NCI-H1417 treated with DMSO at 0.1 percent for 48 hours (cell line): ENCODE measurements at regions not wholly inside any gene's neighbourhood (a gene's known extent, or its start where the extent isn't known, plus 50 kb on each side); places are given as distances from the start of the nearest gene placed in this dataset.
"Not testable (repeated sequence)": the region's sequence is repeated elsewhere in the genome, so short reads cannot be mapped to it uniquely, and the experiment has no call there.

Experiments
- DNase-seq: peaks from one replicate; lab custom pipeline; 2025; lab: John Stamatoyannopoulos, UW

DNA sequence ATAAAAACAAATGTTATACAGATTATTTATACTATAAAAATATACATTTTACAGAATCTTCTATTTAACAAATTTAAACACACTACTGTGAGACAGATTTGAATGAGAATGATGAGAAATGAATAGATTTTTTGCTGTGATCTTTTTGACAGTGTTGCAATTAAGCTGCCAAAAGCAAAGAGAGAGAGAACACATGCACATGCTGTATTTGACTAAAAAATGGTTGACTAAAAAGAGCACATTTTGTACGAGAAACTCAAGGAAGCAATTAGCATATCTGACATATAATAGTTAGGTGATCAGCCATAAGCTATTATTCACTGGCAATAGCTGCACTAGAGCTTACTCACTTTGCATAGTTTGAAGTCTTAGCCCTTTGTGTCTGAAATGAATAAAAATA is 115.8 kb downstream of the SYT10 start:
- no peak for DNase-seq

DNA sequence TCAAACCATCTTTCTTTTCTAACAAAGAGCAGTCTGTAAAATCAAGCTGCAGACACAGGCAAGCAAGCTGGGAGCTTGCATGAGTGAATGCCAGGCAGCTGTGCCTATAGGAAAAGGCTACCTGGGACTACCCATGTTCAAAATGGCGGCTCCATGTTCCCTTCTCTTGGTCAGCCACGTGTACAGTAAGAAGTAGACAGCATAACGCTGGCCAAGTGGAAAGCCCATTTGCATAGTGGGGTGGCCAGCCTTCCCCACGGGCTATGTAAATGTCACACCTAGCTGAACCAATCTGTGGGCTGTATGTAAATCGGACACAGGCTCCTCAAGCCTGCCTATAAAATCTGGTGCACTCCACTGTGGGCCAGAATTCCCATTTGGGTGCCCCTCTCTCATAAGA is 117.1 kb downstream of the SYT10 start:
- DNase-seq = no peak

DNA sequence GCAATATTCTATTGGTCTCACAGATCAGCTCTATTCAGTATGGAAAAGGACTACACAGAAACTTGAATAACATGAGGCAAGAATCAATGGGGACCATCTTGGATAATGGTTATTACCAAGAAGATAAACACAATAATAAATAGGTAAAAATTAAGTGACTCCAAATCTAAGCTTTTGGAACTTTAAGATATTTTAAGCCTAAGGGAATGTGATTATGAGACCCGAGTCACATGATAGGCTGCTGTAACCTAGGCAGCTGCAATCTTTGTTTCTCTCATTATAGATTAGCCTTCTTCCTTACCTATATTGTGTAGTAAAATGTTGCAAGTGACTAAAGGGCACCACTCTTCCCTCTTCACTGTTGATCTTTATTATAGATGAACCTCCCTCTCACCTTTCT is 121.9 kb downstream of the SYT10 start:
- DNase-seq = no peak

DNA sequence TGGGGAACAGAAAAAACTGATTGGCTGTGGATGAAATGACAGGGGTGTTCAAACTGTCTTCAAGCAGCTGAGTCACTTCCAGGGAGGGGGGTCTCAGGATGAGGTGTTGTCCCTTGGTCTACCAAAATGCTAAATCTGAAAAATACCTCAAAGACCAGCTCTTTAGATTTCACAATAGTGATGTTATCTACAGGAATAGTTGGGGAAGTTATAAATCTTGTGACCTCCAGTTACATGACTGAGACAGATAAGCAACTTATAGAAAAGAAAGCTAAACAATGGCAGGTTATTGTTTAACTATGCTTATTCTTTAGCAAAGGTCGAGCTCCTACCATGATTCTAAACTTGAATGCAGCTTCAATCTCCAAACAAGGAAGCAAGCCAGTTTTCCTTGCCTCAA is 125.4 kb downstream of the SYT10 start:
- DNase-seq = no peak

DNA sequence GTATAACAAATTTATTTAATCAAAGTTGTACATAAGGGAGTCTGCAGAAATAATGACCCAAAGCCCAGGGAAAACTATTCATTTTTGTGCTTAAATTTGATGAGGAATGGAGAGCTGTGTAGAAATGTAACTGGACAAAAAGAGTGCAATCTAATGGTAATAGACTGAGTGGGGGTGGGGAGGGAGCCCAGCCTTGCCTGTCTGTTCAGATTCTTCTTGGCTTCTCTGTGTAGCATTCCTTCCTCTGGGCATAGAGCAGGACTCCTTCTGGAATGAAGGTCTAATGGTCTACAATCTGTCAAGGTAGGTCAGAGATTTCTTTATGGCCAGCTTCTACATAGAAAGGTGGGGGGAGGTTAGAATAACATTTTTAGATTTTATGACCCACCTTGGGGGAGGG is 126.1 kb downstream of the SYT10 start:
- DNase-seq = no peak

DNA sequence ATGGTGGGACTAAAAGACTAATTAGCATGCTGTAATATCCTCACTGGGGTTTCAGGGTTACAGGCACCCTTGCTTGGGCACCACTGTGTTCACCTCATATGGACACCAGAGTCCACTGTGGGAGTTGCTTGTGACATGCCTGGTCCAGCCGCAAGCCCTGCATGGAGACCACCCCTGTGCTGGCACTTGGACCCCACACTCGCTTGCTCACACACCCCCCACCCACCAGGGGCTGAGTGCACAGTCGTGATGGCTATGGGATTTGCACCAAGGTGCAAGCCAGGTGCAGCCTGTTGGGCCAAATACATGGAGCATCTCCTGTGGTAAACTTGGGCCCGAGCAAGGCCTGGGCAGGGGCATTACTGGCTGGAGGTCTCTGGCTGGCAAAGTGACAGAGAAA is 129.1 kb downstream of the SYT10 start:
- no peak for DNase-seq

DNA sequence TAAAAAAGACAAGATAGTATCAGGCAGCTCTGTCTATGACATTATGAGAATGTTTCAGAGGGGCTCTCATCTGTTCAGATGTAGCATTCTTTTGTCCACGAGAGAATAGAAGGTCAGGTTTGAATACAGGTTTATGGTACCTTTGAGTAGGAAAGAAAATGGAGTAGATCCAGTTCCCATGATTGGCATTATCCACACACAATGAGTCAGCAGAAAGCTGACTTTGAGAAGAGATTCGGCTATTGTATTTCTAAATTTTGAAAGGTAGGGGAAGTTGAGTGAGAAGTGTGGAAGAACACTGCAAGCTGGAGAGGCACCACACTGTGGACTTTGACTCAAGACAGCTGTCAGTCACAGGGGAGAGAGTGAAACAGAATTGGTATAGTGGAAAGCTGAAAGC is 135.4 kb downstream of the SYT10 start:
- no peak for DNase-seq

DNA sequence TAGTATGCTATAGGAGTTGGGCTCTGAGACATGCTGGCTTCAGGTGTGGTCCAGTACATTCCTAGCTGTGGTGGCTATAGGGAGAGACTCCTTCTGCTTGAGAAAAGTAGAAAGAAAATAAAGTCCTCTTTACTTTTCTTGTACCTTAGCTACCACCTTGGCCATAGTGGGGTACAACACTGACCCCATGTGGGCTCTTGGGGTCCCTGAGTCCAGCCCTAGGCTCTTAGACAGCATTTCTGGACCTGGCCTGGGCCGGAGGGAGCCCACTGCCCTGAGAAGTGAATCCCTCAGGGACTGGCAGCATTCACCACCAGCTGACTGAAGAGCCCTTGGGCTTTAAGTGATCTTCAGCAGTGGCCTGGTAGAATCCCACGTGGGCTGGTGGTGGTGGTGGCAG is 143.1 kb downstream of the SYT10 start:
- DNase-seq = no peak

DNA sequence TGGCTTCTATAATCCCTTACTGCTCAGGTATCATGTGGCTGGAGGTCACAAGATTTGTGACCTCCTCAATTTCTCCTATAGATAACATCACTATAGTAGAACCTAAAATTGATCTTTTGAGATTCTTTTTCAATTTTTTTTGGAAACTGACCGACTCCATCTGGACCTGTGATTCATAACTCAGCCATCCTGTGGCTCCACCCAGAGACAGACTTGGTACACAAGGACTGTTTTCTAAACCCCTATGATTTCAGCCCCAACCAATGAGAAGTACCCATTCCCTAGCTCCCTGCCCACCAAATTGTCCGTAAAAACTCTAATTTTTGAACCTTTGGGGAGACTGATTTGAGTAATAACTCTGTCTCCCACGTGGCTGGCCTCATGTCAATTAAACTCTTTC is 148.9 kb downstream of the SYT10 start:
- DNase-seq = no peak

DNA sequence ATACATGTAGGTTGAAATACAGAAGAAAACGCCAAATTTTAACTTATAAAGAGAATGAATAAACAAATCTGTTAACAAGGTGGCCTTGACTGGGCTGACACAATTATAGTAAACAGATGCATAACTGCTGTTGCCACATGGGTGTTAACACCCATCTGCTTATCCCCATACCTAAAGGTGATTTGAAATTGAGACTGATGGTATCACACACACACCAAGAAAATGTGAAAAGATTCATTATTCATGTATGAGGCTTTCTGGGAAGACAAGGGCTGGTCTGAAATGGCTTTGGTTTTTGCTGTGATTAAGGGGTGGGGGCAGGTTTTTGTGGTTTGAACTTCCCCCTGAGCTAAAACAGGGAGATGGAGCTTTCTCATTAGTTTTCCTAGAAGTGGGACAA is 156.6 kb downstream of the SYT10 start:
- no peak for DNase-seq

DNA sequence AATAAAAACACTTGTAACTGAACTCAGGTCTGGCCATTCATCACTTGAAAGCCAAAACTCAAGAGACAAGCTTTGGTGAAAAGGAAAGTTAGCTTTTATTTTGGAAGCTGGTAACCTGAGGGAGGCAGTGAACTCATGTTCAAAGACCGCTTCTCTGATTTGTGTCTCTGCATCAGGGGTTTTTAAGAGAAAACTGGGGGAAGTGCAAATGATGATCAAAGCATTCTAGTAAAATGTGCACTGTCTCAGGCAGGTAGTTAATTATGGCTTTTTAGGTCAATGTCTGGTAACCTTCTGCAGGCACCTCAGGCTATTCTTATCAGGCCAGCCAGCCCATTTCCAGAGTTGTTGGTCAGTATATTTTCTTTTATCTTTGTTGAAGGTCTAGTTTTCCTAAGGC is 162.2 kb downstream of the SYT10 start:
- no peak for DNase-seq

DNA sequence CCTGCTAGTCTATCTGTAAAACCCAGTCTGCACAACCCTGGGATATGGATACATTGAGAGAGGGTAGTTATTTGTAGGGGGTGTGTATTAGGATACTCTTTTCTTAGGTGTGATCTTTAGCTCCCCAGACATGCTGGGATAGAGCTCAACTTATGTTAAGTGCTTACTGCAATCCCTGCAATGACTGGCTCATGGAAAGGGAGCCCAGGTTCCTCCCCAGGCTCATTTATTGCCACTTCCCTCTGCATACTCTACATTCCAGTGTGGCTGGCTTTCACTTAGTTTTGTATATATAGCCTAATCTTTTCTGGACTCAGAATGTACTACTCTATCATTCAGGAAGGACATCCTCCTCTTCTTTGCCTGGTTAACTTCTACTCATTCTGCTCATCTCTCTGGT is 172.0 kb downstream of the SYT10 start:
- DNase-seq = no peak

DNA sequence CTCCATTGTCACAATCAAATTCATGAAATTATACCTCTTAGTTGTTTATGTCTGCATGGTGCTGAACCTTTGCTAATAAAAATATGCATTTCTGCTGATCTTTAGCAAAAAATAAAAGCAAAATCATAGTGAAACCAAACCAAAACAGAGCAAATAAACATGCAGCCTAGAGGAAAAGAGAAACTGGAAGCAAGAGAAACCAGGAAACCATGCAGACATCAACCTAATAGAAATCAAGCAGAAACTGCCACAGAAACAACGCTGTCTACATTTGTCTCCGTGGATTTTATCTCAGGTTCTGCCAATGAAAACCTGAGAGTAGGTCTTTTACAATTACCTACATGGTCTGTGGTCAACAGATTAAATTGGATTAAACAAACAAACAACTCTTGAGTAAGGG is 173.7 kb downstream of the SYT10 start:
- no peak for DNase-seq

DNA sequence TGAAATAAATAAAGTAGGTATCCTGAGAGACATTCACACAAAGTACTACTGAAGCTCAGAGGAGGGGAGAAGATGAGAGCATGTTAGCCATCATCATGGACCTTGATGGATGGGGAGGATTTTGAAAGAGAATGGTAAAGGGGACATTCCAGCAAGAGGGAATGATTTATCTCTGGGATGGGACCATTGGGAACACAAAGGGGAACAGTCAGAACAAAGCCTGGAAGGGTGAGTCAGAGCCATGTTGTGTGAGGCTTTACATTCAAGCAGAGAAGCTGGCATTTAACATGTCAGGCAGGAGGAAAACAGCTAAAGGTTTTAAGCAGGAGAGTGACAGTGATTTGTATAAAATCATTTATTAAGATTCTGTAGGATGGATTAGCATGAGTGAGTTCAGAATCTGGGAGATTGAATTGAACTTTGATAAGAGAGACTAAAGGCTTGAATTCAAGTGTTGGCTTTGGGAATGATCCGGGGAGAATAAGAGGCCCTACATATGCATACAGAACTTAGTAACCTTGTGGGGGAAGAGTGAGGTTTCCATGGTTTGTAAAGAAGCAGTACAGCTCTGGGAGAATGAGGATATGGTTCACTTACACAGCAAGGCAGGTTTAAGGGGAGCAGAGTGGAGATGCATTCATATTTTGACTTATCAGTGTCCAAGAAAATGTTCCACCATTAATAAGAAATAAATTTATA is 174.4 kb downstream of the SYT10 start:
- DNase-seq = no peak

DNA sequence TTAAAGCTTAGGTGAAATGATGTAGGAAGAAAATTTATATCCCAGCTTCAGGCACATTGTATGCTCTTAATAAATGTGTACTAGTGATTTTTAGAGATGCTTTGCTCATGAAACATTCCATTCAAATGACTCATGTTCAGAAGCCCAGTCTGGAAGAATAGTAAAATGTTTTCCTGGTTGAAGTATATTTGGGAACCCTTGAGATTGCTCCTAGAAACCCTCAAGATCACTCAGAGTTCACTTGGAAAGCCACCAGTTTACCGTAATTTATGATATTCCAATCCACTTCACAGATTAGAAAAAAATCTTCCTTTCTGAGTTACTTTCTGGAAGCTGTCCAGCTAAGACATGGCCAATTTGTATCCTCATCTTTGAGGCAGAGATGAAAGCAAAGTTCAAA is 186.4 kb downstream of the SYT10 start:
- DNase-seq = no peak

DNA sequence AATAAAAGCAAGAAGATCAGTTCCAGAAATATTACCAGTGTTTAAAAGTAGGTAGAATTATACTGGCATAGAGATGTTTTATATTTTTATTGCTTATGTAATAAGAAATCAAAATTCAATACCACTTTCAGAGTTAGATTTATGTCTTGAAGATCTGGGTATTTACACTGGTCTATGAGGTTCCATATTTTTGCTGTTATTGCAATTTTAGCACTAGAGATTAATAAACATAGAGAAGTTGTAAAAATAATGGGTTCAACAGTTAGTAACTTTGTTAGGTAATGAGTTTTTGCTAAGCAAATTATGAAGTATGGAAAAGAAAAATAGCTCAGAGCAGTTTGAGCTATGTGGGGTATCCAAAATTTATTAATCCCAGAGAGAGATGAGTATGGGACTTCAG is 188.1 kb downstream of the SYT10 start:
- DNase-seq = no peak

DNA sequence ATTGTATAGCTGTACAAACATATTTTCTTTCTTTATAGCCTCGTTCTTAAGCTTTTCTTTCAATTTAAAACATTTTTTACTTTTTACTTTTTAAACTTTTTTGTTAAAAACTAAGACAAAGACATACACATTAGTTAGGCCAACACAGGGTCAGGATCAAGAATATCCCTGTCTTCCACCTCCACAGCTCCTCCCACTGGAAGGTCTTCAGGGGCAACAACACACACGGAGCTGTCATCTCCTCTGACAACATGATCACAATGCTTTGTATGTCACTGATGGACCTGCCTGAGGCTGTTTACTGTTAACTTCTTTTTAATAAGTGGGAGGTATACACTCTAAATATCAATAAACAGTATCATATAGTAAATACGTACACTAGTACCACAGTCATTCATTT is 191.3 kb downstream of the SYT10 start:
- no peak for DNase-seq

DNA sequence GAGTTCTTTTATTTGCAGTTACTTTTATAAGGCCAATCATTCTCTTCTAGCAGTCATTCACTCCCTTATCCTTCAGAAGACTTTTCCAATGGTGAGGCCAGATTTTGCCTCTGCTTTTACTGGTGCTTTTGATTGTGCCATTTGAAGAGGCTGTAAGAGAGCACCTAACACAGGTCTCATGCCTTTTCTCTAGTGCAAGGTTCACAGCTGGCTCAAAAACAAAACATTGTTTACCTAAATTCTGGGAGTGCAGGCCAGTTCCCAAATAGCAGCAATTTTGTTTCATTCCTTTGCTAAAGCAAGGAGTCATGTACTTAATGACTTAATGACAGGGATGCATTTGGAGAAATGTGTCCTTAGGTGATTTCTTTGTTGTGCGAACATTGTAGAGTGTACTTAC is 192.0 kb downstream of the SYT10 start:
- DNase-seq = no peak

DNA sequence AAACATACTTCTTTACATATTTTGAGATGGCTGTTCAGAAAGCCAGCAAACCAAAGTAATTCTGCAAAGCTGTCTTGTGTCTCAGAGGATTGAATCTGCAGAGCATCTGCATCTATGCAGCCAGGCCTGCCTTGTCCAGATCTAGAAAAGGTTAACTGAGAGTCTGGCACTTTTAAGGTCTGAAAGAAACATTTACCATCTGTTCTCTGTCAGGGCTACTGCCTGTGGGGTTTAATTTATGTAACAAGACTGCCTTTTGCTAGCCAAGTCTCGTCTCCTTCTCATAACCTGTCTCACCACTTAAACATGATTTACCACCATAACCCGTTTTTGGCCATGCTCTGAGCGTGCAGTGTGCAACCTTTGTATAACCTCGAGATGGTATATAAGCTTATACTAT is 194.2 kb downstream of the SYT10 start:
- no peak for DNase-seq

DNA sequence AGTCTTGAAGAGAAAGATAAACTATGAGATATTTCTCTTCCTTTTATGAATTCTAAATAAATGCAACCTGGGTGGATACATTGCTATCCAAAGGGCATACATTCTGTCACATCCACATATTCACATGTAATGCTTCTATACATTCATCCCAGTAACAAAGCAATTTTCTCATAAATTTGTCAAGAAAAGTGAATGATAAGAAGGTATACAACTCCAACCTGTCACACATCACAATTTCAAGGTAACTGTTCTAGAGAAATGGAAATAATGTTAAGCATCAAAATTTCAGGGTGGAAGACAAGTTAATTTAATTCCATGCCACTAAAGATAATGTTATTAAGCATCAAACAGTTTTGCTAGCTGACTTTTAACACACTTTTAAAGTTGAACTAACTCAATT is 212.9 kb downstream of the SYT10 start:
- no peak for DNase-seq

DNA sequence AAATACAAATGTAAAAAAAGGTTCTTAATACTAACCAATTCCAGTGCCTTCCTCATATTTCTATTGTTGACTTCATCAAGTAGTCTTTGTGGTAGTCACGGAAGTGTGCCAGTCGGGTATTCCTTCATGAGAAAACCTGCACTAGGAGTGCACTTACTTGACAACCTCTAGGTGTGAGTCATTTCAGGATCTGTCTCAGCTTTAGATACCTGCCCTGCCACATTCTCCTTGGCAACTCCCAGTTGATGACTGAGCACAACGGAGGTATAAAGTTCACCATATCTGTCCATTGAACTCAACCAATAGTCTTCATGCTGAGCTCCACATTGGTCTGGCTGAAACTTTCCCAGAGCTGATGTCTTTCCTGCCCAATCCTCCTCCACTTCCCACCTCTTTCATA is 215.7 kb downstream of the SYT10 start:
- no peak for DNase-seq

DNA sequence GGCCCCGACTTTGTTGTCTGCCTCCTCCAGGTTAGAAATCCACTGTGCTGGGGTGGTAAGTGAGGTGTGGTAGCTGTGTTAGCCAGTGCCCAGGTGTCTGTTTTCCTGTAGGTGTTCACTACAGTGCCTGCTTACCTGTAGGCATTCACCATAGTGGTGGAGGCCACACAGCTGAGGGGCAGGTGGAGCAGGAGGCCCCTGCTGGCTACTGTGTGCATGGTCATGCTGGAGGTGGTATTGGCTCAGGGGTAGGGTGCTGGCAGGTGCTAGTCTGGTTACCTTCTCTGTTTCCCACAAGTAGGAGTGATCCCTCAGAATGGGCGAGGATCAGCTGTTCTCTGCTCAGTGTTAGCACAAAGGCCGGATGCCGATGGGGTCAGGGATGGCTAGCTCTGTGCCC is 217.3 kb downstream of the SYT10 start:
- no peak for DNase-seq

DNA sequence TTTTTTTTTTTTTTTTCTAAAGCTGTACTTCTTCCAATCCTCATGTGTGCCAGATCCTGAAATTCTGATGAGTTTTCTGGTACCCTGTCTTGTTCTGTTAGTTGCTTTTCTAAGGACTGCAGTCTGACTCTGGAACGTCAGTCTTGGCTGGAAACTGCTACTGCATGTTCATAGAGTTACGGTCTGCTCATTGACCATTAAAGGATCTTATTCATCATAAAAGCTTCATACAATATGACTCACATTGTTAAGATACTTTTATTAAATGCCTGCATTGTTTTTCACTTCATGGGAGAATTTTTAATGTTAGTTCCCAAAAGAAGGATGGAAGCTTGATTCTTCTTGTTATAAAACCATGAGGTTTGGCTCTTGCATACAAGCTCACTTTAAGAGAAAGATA is 233.6 kb downstream of the SYT10 start:
- DNase-seq = no peak

DNA sequence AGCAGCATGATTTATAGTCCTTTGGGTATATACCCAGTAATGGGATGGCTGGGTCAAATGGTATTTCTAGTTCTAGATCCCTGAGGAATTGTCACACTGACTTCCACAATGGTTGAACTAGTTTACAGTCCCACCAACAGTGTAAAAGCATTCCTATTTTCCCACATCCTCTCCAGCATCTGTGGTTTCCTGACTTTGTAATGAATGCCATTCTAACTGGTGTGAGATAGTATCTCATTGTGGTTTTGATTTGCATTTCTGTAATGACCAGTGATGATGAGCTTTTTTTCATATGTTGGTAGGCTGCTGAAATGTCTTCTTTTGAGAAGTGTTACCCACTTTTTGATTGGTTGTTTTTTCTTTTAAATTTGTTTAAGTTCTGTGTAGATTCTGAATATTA is 245.2 kb downstream of the SYT10 start:
- not testable (repeated sequence) for DNase-seq

DNA sequence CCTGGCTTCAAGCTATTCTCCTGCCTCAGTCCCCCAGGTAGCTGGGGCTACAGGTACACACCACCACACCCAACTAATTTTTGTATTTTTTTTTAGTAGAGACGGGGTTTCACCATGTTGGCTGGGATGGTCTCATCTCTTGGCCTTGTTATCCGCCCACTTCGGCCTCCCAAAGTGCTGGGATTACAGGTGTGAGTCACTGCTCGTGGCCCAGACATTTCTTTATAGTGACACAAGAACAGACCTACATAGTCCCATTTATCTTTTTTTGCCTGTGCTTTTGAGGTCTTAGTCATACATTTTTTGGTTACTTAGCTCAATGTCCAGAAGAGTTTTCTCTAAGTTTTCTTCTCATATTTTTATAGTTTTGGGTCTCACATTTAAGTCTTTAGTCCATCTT is 247.4 kb downstream of the SYT10 start:
- no peak for DNase-seq
